ENCODE measurements at regions not wholly inside any gene's neighbourhood (a gene's known extent, or its start where the extent isn't known, plus 50 kb on each side); places are given as distances from the start of the nearest gene placed in this dataset.
A peak's percentile ranks its signal among the peaks of the same experiment; 100 is the strongest.
"Not testable (repeated sequence)": the region's sequence is repeated elsewhere in the genome, so short reads cannot be mapped to it uniquely, and the experiment has no call there.

- DNase-seq (ENCODE audit: low read depth), result no peak
- no peak overlapping the region for H3K4me3 ChIP-seq (ENCODE audit: low read depth, low read length)
These were observed 276.6 kb upstream of the NR2F2 start for GRCh38 chr15:96053781-96054428.

DNA sequence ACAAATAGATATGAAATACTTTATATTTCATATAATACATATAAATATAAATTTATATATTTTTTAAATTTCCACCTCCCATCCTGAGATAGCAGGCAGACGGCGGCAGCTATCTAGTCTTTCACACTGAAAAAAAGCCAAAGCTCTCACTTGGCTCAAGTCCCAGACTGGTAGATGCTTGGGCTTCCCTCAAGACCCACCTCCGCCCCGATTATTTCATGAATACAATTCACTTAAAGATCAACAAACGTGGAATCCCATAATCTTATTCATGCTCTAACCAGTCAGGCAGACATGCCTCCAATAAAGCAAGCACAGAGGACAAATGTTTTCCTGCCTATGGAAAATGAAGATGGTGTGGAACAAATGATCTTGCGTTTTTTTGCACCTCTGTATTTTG is 275.9 kb upstream of the NR2F2 start:
- no peak for DNase-seq (ENCODE audit: low read depth)
- no peak overlapping the region for H3K4me3 ChIP-seq (ENCODE audit: low read depth, low read length)

GRCh38 chr15:96058103-96058851 is 272.2 kb upstream of the NR2F2 start:
- H3K4me3 ChIP-seq (ENCODE audit: low read depth, low read length), result no peak overlapping the region
- DNase-seq (ENCODE audit: low read depth), result no peak

GRCh38 chr15:96058852-96059103 is 271.7 kb upstream of the NR2F2 start:
- DNase-seq (ENCODE audit: low read depth); H3K4me3 ChIP-seq (ENCODE audit: low read depth, low read length): not testable (repeated sequence)

DNA sequence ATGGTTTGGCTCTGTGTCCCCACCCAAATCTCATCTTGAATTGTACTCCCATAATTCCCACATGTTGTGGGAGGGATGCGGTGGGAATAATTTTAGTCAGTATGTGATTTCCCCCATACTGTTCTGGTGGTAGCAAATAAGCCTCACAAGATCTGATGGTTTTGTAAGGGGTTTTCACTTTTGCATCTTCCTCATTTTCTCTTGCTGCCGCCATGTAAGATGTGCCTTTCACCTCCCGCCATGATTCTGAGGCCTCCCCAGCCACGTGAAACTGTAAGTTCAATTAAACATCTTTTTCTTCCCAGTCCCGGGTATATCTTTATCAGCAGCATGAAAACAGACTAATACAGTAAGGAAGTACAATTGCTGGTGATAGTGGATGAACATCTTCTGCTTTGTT is 269.9 kb upstream of the NR2F2 start:
- not testable (repeated sequence) for H3K4me3 ChIP-seq (ENCODE audit: low read depth, low read length); DNase-seq (ENCODE audit: low read depth)

GRCh38 chr15:96064351-96064756 is 266.1 kb upstream of the NR2F2 start:
- H3K4me3 ChIP-seq (ENCODE audit: low read depth, low read length), result no peak overlapping the region
- DNase-seq (ENCODE audit: low read depth), result peak; percentile 84

- DNase-seq (ENCODE audit: low read depth), result no peak
- no peak overlapping the region for H3K4me3 ChIP-seq (ENCODE audit: low read depth, low read length)
These were observed 264.4 kb upstream of the NR2F2 start for GRCh38 chr15:96066126-96066525.

GRCh38 chr15:96066852-96067495 is 263.5 kb upstream of the NR2F2 start:
- DNase-seq (ENCODE audit: low read depth), result no peak
- H3K4me3 ChIP-seq (ENCODE audit: low read depth, low read length), result no peak overlapping the region

GRCh38 chr15:96067677-96068076 is 262.8 kb upstream of the NR2F2 start:
- no peak for DNase-seq (ENCODE audit: low read depth)
- no peak overlapping the region for H3K4me3 ChIP-seq (ENCODE audit: low read depth, low read length)

DNA sequence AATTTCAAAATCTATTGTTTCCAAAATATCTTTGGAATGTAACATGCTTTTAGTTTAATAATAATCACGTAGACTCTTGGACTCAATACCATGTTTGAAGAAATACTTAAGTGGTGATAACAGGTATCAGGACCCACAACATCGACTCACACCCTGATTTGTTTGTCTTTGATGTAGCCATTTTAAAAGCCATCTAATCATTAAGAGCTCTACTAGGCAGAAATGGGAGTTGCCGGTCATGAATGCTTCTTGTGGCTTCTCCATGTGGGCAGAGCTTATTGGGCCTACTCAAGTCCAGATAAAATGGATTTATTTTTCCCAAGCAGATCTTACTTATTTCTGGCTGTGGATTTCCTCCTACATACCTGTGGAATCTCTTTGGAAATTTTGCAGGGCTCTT is 261.6 kb upstream of the NR2F2 start:
- DNase-seq (ENCODE audit: low read depth), result no peak
- no peak overlapping the region for H3K4me3 ChIP-seq (ENCODE audit: low read depth, low read length)

DNA sequence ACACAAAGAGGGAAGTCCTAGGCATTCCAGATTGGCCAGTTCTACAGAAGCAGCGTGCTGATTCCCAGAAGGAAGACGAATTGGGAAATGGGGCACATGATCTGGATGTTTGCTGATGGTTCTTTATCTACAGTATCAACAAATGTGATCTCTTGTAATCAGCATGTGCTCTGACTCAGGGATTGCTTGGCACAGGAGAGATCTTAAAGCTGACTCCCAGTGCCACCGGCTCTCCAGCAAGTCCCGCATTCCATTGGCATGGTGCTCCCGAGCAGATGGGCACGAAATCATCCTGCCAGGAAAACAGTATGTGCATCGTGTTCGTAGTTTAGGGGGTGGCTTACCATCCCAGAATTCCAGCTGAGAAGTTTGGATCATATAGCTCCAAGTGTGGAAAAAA is 259.9 kb upstream of the NR2F2 start:
- DNase-seq (ENCODE audit: low read depth), result no peak
- H3K4me3 ChIP-seq (ENCODE audit: low read depth, low read length), result no peak overlapping the region

DNA sequence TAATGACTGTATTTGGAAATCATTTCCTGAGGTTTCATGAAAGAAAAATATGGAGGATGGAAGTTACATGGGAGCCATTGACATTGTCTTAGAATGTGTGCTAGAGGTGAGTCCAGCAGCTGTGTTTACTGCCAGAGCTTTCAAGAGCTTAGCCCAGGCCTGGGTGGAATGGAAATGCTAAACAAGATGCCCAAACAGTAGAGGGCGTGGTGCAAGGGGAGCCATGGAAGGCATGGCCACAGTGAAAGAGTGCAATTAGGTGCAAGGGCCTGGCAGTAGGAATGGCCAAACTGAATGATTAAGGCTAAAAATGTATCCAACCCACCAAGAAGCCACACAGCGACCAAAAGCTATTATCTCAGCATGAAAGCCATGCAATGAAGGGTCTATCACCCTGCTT is 257.7 kb upstream of the NR2F2 start:
- H3K4me3 ChIP-seq (ENCODE audit: low read depth, low read length), result no peak overlapping the region
- DNase-seq (ENCODE audit: low read depth), result no peak

DNA sequence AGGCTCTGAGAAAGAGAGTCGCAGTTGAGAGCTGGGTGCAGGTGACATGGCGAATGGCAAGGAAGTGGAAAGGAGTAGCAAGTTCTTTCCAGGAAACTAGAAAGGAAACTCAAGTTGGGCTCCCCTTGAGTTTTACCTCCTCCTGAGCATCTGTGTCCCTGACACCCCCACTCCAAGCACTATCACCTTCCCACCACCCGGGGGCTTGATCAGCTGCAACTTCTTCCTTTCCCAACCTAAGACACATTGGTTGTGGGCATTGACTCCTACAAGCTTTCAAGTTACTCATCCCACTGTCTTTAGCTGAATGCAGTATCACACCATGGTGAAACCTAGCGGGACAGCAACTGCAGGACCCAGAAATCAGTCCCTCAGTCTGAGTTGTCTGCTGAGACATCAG is 256.6 kb upstream of the NR2F2 start:
- DNase-seq (ENCODE audit: low read depth), result no peak

DNA sequence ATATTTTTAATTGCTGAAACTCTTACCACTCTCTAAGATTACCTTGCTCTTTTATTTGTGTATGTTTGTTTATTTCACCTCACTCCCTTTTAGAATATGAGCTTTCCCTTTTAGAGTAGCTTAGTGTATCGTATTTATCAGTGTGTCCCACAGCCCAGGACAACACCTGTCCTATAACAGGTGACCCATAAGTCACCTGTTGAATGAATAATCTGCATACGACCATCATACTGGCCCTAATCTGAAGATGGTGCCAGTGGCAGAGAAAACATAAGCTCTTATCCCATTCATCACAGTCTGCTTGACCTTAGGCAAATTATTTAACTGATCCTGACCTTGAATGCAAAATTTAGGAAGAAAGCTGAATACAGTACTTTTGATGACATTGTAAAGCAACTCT is 254.6 kb upstream of the NR2F2 start:
- no peak for DNase-seq (ENCODE audit: low read depth)
- no peak overlapping the region for H3K4me3 ChIP-seq (ENCODE audit: low read depth, low read length)

More for the DNA sequence above, 256.6 kb upstream of the NR2F2 start:
- H3K4me3 ChIP-seq (ENCODE audit: low read depth, low read length), result no peak overlapping the region

- H3K4me3 ChIP-seq (ENCODE audit: low read depth, low read length), result no peak overlapping the region
- no peak for DNase-seq (ENCODE audit: low read depth)
These were observed 254.2 kb upstream of the NR2F2 start for GRCh38 chr15:96076350-96076749.

DNA sequence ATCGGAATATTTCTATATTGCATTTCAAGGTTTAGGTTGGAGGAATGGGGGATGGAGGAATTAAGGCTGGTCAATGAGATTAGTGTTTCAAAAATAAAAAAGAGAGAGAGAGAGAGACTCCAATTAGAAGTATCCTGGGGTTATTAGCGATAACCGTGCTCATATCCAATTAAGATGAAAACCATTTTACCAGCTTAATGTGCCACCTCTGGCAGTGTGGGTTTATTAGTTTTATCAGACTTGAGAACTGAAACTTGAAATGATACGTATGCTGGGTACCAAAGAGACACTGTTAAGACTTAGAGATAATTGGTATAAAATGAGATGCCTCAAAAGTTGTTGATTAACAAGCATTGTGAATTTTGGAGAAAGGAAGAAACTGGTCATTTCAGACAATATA is 251.5 kb upstream of the NR2F2 start:
- no peak overlapping the region for H3K4me3 ChIP-seq (ENCODE audit: low read depth, low read length)
- no peak for DNase-seq (ENCODE audit: low read depth)

DNA sequence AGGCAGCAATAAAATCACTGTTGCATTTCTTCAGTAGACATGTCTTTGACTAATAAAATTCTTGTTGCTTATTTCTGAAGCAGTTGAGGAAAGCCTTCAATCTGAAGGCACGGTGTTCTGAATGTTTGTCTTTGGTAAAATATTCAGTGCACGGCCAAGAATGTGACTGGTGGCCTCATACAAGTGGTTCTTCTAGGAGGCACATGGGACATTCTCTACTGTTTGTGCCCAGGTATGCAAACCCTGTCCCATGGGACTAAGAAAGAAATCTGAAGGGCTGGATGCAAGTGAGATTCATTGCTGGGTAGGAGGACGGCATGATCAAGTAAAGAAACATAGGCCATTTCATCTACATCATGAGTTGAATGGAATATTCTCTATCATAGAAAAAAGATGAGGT is 250.6 kb upstream of the NR2F2 start:
- no peak overlapping the region for H3K4me3 ChIP-seq (ENCODE audit: low read depth, low read length)
- no peak for DNase-seq (ENCODE audit: low read depth)

DNA sequence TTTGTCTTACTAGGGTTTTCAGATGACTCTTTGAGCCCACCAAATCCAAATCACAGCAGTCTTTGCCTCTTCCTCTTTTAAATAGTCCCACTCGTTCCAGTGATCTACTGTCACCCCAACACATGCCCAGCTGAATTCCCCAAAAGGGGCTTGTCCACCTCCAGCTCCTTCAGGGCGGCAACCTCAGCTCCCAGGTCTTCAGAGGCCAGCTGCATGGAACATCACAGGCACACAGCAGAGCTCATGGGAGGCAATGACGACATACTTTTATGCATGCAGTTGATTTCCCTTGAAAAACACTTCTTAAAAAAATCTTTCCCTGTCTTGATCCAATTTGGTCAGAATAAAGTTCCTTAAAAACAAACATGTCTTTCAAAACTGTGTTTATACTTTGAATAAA is 244.3 kb upstream of the NR2F2 start:
- H3K4me3 ChIP-seq (ENCODE audit: low read depth, low read length), result no peak overlapping the region
- no peak for DNase-seq (ENCODE audit: low read depth)

- no peak for DNase-seq (ENCODE audit: low read depth)
- H3K4me3 ChIP-seq (ENCODE audit: low read depth, low read length), result no peak overlapping the region
These were observed 243.2 kb upstream of the NR2F2 start for GRCh38 chr15:96087180-96087884.

DNA sequence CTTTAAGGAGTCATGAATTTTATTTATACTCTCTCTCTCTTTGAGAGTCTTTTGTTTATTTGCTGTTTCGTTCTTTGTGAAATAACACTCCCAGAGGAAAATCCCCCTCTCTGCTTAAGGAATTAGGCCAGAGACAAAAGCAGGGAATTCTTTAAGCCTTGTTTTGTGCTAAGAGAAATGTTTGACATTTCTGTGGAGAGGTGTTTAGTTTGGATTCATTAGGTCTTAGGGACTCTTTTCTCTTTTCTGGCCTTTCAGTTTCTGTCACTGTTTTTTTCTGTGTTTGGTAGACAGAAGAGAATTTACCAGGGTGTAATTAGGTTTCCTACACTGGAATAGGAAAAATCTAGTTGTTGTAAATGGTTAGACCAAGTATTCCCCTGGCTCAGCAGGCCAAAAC is 241.8 kb upstream of the NR2F2 start:
- no peak for DNase-seq (ENCODE audit: low read depth)
- H3K4me3 ChIP-seq (ENCODE audit: low read depth, low read length), result no peak overlapping the region
